Endodermal cell (in vitro differentiated cells): ENCODE measurements at regions not wholly inside any gene's neighbourhood (a gene's known extent, or its start where the extent isn't known, plus 50 kb on each side); places are given as distances from the start of the nearest gene placed in this dataset.

ENCODE experiments used
- DNase-seq: peaks from one replicate; pipeline ENCODE4 v3.0.0-alpha.2; 2017
- H3K27ac ChIP-seq: 2 replicates; pipeline ENCODE4 v1.5.1; 2013; ENCODE audit warnings: mild to moderate bottlenecking, low read depth, low read length, moderate library complexity
- H3K27me3 ChIP-seq: 2 replicates; pipeline ENCODE4 v1.6.1; 2013; ENCODE audit warnings: mild to moderate bottlenecking, low read length, moderate library complexity; ENCODE audit not compliant: insufficient read depth, control insufficient read depth, poor library complexity, severe bottlenecking
- H3K36me3 ChIP-seq: 2 replicates; pipeline ENCODE4 v1.7.0; 2013; ENCODE audit warnings: mild to moderate bottlenecking, low read length, moderate library complexity; ENCODE audit not compliant: control insufficient read depth, insufficient read depth
- H3K4me1 ChIP-seq: one replicate; pipeline ENCODE4 v1.7.0; 2013; ENCODE audit warnings: low read length; ENCODE audit not compliant: control insufficient read depth, insufficient read depth
- H3K4me3 ChIP-seq: 2 replicates; pipeline ENCODE4 v1.5.1; 2013; ENCODE audit warnings: mild to moderate bottlenecking, low read length, moderate library complexity
- H3K9ac ChIP-seq: 2 replicates; pipeline ENCODE4 v1.6.1; 2013; ENCODE audit warnings: mild to moderate bottlenecking, low read length, moderate library complexity; ENCODE audit not compliant: poor library complexity, severe bottlenecking; ENCODE audit errors: extremely low read depth
- H3K9me3 ChIP-seq: 2 replicates; pipeline ENCODE4 v1.6.1; 2013; ENCODE audit warnings: mild to moderate bottlenecking, low read length, moderate library complexity; ENCODE audit not compliant: control insufficient read depth
- H3K27ac Mint-ChIP-seq: 2 replicates; pipeline ENCODE4 v1.8.0; 2020; ENCODE audit warnings: mixed read lengths
- H3K27me3 Mint-ChIP-seq: 2 replicates; pipeline ENCODE4 v1.8.0; 2021; ENCODE audit warnings: mild to moderate bottlenecking, mixed read lengths; ENCODE audit not compliant: insufficient read depth
- H3K36me3 Mint-ChIP-seq: 2 replicates; pipeline ENCODE4 v1.8.0; 2020; ENCODE audit warnings: low read depth, mixed read lengths
- H3K4me1 Mint-ChIP-seq: 2 replicates; pipeline ENCODE4 v1.8.0; 2020; ENCODE audit warnings: mixed read lengths
- H3K4me3 Mint-ChIP-seq: 2 replicates; pipeline ENCODE4 v1.8.0; 2020; ENCODE audit warnings: mild to moderate bottlenecking, moderate library complexity, mixed read lengths
- H3K9me3 Mint-ChIP-seq: 2 replicates; pipeline ENCODE4 v1.8.0; 2020; ENCODE audit warnings: mild to moderate bottlenecking, mixed read lengths
- WGBS, 2 experiments: methylation state at CpG; one replicate each; pipeline versions ENCODE4 v1.1.5 to v1.1.7; 2013; ENCODE audit warnings: missing lambda C conversion rate in 2 of 2, mixed read lengths in 1 of 2; ENCODE audit not compliant: insufficient coverage in 1 of 2, insufficient read length in 1 of 2; 5-methylcytosine and 5-hydroxymethylcytosine counted together
- TF ChIP-seq, protein P1 (sequence below): fragments of 200-600 bp; sonication (generic); conservative IDR thresholded peaks from 2 replicates; pipeline ENCODE4 v1.5.0; 2021; ENCODE audit warnings: antibody characterized with exemption, mild to moderate bottlenecking

- Histone ChIP-seq H3K9ac (no peak overlapping the region), H3K27ac (no peak overlapping the region), H3K4me1 (no peaks in the 10 kb centered on the region), H3K9me3 (peaks cover 3% of the 10 kb centered on the region), H3K27me3 (no peaks in the 10 kb centered on the region), H3K4me3 (no peak overlapping the region), H3K36me3 (no peaks in the 10 kb centered on the region)
- H3K36me3 Mint-ChIP-seq: no peaks in the 10 kb centered on the region
- no peak overlapping the region for H3K27ac Mint-ChIP-seq
- no peak overlapping the region for H3K4me3 Mint-ChIP-seq
- no peaks in the 10 kb centered on the region for H3K27me3 Mint-ChIP-seq
- no peaks in the 10 kb centered on the region for H3K4me1 Mint-ChIP-seq
- H3K9me3 Mint-ChIP-seq: peaks cover 6% of the 10 kb centered on the region
- no peak for DNase-seq
- TF ChIP-seq, protein P1, sequence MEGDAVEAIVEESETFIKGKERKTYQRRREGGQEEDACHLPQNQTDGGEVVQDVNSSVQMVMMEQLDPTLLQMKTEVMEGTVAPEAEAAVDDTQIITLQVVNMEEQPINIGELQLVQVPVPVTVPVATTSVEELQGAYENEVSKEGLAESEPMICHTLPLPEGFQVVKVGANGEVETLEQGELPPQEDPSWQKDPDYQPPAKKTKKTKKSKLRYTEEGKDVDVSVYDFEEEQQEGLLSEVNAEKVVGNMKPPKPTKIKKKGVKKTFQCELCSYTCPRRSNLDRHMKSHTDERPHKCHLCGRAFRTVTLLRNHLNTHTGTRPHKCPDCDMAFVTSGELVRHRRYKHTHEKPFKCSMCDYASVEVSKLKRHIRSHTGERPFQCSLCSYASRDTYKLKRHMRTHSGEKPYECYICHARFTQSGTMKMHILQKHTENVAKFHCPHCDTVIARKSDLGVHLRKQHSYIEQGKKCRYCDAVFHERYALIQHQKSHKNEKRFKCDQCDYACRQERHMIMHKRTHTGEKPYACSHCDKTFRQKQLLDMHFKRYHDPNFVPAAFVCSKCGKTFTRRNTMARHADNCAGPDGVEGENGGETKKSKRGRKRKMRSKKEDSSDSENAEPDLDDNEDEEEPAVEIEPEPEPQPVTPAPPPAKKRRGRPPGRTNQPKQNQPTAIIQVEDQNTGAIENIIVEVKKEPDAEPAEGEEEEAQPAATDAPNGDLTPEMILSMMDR: no peak
Measured at GRCh38 chr6:101021504-101021903, 140.4 kb upstream of the ASCC3 start.

DNA sequence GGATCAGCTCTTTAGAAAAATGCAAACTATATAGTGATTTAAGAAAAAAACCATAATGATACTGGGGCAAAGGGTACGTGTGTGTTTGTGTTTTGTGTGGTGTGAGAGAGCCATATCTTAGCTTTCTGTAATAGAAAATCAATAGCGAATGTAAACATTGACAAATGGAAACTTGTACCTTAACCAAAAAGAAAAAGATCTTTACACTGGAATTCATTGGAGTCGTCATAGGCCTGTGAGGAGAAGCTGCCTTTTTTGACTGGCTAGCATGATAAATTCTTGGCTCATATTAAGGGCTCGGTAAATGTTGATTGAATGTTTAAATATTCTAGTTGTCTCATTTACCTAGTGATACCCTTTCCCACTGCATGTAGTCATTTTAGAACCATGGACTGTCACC is 161.8 kb upstream of the ASCC3 start:
- no peaks in the 10 kb centered on the region for H3K4me1 Mint-ChIP-seq

GRCh38 chr6:101058296-101058695 is 177.2 kb upstream of the ASCC3 start:
- Mint-ChIP-seq H3K4me3 (no peak overlapping the region), H3K27ac (no peak overlapping the region), H3K4me1 (no peaks in the 10 kb centered on the region), H3K9me3 (peaks cover 6% of the 10 kb centered on the region), H3K27me3 (no peaks in the 10 kb centered on the region), H3K36me3 (no peaks in the 10 kb centered on the region)
- Histone ChIP-seq H3K4me3 (no peak overlapping the region), H3K27ac (no peak overlapping the region), H3K4me1 (no peaks in the 10 kb centered on the region), H3K9ac (no peak overlapping the region), H3K9me3 (no peaks in the 10 kb centered on the region), H3K27me3 (no peaks in the 10 kb centered on the region), H3K36me3 (no peaks in the 10 kb centered on the region)
- WGBS, 2 experiments: 88 to 100% methylated on average over 1 of the region's 1 CpG
- DNase-seq: no peak
- TF ChIP-seq, protein P1: no peak

More for the DNA sequence above, 161.8 kb upstream of the ASCC3 start:
- no peaks in the 10 kb centered on the region for H3K36me3 Mint-ChIP-seq
- no peaks in the 10 kb centered on the region for H3K27me3 ChIP-seq
- TF ChIP-seq, protein P1: no peak
- H3K27ac ChIP-seq: no peak overlapping the region
- WGBS, 2 experiments: 89 to 92% methylated on average over 2 to 4 of the region's 4 CpGs
- H3K9me3 ChIP-seq: no peaks in the 10 kb centered on the region
- no peak for DNase-seq
- no peaks in the 10 kb centered on the region for H3K36me3 ChIP-seq
- H3K27me3 Mint-ChIP-seq: no peaks in the 10 kb centered on the region
- no peak overlapping the region for H3K4me3 Mint-ChIP-seq
- H3K9me3 Mint-ChIP-seq: no peaks in the 10 kb centered on the region
- H3K27ac Mint-ChIP-seq: no peak overlapping the region
- no peaks in the 10 kb centered on the region for H3K4me1 ChIP-seq
- no peak overlapping the region for H3K9ac ChIP-seq
- no peak overlapping the region for H3K4me3 ChIP-seq
